ENCODE measurements at regions not wholly inside any gene's neighbourhood (a gene's known extent, or its start where the extent isn't known, plus 50 kb on each side); places are given as distances from the start of the nearest gene placed in this dataset.

GRCh38 chr2:226380679-226381078 is 418.9 kb downstream of the IRS1 start:
- no peak for TF ChIP-seq CTCF (IDR thresholded peaks at IDR 0.05)
- no peak for TF ChIP-seq POLR2A (IDR thresholded peaks at IDR 0.05)
- TF ChIP-seq EP300 (IDR thresholded peaks at IDR 0.05), result no peak
- TF ChIP-seq POLR2AphosphoS5 (IDR thresholded peaks at IDR 0.05), result no peak
